NCI-H82 treated with DMSO at 0.1 percent for 48 hours (cell line): ENCODE measurements at regions not wholly inside any gene's neighbourhood (a gene's known extent, or its start where the extent isn't known, plus 50 kb on each side); places are given as distances from the start of the nearest gene placed in this dataset.
A peak's percentile ranks its signal among the peaks of the same experiment; 100 is the strongest.

Experiments used
- DNase-seq: peaks from one replicate; lab custom pipeline; 2025; ENCODE audit not compliant: unreplicated experiment; lab: John Stamatoyannopoulos, UW

DNA sequence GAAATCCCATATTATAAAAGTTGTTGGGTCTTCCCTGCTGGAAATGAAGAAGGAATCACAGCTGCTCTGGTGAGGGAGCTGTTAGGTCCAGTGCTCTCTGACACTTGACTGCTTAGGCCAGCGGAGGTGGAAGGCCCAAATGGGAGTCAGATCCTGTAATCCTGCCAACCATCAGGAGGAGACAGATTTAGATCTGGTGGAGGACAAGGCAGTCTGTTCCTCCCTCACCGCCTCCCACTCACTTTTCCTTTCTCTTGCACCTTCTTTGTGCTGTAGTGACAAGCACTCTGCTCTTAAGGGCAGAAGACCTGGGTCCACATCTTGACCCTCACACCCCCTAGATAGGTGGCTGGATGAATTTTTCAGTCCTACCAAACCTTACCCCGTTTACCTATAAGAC lies 59.7 kb upstream of the CHST1 start:
- DNase-seq = no peak

DNA sequence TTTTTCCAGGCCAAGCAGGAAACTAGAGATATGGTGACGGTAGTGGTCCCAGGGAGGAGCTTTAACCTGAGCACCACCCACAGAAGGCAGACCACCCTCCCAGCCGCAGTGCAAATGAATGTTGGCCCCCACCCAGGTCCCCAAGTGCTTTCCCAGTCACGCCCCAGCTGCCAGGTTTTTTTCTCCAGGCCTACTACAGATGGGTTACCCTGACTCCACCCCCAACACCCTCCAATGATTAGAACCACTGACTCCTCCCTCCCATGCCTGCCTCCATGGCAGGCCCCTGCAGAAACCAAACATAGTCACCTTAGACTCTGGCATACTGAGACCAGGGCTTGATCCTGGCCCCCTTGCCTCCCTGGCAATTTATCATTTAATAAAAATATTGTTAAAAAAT lies 58.7 kb upstream of the CHST1 start:
- peak; percentile 57 for DNase-seq

DNA sequence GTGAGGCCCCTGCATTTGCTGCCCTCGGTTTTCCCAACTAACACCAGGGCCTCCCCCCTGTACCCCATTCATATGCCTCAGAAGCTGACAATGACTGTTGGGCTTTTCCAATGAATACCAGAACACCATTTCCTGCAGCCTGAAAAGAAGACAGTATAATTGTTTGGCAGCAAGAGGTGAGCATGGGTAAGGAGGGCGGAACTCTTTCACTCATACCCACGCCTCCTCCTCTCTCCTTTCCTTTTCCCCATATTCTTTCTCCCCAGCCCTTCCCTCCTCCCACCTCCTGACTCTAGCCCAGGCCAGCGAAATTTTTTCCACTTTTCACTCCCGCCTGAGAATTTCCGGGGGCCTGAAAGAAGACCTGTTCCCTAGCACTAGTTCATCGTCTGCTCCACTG lies 58.0 kb upstream of the CHST1 start:
- no peak for DNase-seq

DNA sequence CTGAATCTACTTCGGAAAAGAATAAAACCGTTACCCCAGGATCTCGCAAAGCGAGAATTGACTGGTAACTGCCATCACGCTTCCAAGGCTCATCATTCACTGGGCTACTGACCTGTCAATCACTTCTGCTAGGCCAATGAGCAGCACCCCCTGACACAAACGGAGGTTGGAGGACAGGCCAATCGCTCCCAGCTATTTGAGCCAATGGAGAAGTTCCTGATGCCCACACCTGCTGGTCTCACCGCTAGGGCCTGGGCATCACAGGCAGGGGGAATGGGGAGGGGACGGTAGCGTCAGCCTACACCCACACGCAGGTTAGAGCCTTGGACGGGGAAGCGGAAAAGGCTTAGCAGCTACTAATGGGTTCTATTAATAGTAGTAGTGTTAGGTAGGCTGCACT lies 56.7 kb upstream of the CHST1 start:
- DNase-seq = no peak

DNA sequence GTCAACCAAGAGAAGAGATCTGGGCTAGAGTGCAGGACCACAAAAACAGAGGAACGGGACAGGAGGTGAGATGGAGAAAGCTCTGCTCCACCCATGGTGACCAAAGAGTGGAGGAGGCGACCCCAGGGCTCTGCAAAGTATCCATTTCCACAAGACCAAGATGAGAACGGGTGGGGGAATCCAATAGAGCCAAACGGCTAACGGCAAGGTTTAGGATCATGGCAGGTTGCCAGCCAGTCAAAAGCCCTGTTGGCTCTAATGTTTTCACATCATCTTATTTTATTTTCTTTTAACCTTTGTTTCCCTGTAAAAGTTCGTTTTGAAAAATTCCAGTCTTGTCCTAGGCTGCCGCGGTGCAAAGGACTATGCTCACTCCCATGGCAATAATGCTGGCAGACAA lies 52.1 kb upstream of the CHST1 start:
- DNase-seq = no peak

DNA sequence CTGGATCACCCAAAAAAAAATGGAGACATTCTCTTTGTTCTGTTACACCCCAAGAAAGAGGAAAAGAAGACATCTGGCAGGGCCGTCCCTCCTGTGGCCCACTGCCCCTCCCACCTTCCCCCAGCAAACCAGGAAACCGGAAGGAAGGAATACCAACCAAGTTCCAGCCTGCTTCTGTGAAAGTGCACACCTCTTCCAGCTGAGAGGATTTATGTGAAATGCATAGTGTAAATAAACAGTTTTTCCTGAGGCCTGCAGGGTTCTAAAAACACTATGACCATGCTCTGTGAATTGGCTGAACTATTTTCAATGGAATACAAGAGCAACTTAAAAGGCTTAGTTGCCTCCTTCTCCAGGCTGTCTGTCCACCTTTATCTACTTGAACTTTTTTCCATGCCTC lies 50.0 kb upstream of the CHST1 start:
- DNase-seq = no peak
